Activated T-cell treated with anti-CD3 and anti-CD28 coated beads for 24 hours (primary cell): ENCODE measurements at regions not wholly inside any gene's neighbourhood (a gene's known extent, or its start where the extent isn't known, plus 50 kb on each side); places are given as distances from the start of the nearest gene placed in this dataset.
"Not testable (repeated sequence)": the region's sequence is repeated elsewhere in the genome, so short reads cannot be mapped to it uniquely, and the experiment has no call there.

Source experiments
- DNase-seq: peaks from one replicate; pipeline ENCODE4 v3.0.0-alpha.2; 2020; ENCODE audit warnings: low read depth

DNA sequence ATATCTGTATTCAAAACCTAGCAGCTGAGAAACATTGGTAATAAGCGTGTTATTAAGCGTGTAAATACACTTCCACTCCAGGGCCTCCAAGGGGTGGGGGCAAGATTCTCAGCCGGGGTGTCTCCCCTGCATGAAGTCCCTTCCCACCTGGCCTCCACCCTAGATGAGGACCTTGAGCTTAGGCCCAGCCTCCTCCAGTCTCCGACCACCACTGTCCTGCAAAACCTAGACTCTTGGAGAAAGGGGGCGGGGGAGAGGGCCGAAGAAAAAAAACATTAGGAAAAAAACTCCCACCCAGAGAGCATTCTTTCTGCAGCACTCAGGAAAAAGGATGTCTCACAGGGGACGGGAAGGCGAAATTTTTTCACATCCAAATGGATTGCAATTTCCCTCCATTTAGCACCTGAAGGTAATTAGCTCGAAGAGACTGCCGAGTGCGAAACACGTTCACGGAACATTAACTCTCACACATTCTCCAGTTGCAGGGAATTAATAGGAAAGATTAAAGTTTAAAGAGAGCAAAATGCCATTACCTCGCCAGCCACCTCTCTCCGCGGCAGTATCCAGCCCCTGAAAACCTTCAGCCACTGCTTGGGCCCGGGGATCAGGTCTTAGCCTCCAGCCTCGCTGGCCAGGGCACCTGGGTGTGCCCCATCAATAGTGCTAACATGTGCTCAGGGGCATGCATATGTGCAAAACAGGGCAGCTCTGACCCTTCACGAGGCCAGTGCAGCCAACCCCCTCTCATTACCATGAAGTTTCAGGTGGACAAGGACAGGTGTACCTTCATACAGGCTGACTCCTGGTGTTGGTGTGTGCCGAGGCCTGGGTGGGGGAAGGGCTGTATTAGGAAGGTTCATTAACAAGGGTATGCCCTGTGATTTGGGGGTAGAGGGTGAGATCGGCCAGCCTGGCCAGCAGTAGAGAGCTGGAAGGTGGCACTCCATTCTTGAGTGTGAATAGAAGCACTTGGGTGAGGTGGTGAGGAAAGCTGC is 77.2 kb downstream of the HIF1AN start:
- no peak for DNase-seq

DNA sequence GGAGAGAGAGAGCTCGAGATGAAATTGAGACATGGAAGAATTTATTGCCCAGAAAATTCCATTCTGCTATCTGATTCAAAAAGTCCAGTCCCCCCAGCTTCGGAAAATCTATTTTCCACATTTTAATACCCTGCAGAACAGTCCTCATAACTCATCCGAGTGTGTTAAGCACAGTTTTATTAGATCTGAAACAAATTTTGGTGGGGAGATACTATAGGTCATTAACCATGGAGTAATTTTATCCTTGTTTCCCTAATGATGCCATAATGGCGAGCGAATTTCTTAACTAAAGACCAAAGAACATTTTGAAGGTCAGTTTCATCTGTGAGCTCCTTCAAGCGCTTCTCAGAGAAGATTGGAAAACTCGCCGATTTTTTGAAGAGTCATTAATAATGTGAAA is 78.1 kb downstream of the HIF1AN start:
- DNase-seq = no peak

DNA sequence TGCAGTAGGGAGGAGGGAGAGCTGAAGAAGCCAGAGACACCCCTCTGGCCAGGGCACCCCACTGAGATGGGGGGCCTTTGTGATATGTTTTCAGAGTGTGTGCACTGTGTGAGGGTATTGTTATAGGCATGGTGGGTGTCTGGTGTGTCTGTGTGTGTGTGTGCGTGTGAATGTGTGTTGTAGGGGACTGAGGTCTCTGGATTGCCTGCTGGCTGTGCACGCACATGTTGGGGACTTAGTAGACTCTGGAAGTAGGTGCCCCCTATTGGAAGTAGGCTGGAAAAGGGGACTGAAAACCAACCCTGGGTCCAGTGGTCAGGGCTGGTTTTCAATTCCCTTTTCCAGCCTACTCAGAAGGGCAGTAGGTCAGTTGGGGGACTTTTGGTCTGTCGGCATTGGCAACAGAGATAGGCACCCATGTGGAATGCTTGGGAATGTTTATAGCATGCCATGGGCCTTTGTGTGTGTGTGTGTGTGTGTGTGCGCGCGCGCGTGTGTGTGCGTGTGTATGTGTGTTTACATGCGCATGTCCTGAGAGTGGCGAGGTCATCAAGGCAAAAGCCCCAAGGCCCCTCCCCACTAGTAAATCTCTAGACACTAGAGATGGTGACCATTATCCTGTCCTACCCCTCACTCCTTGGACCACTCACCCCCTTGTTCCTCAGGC is 78.8 kb downstream of the HIF1AN start:
- DNase-seq = no peak

DNA sequence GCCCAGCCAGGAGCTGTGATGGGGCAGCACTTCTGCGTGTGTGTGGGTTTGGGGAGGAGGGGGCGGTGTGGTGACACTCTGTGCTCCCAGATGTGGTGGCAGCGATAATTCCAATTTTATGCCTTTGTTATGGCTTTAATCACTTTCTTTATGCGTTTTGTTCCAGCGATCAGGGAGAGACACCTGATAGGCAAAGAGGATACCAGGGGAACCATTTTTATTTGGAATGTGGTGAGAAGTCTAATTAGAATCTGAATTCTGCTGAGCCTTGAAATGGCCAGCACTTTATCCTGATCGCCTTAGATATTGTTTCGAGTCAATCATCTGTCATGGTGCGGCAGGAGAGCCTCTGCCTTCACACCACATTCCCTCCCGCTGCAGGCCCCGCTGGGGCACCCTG is 79.5 kb downstream of the HIF1AN start:
- DNase-seq = no peak

DNA sequence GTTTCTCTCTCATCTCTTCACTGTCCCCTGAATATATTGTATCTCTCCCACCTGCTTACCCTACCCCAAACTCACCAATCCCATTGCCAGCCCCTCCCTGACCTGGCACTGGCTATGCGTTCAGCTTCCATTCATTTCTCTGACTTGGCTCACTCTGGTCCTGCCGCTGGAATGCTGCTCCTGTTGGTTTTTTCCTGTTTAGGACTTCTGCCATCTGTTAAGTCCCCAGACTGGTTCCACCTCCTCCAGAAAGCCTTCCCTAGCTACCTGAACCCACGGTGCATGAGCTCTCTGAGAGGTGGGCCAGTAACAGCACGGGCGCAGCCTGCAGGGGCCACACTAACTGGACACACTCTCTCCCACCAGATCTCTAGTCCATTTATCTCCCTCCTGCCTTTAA is 80.2 kb downstream of the HIF1AN start:
- no peak for DNase-seq

DNA sequence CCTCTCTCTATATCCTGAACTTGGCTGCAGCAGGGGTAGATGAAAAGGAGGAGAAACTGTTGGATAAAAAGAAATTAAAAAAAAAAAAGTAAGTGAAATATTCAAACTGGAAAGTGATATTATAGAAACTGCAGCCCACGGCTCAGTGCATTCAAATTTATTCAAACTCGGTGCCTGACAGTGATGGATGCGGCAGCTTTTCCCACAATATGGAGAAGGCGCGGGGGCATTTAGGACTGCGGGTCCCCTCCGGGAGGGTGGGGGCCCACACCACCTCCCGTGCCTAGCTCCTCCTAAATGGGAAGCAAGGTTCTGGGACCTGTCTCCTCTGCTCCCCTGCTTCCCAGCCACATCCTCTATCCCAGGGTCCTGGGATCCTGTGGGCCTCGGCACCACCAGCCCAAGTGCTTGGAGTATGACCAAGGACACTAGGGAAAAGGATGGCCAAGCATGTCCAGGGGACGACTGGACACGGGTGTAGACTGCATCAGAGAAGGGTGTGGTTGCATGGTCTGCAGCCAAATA is 82.4 kb downstream of the HIF1AN start:
- DNase-seq = no peak

DNA sequence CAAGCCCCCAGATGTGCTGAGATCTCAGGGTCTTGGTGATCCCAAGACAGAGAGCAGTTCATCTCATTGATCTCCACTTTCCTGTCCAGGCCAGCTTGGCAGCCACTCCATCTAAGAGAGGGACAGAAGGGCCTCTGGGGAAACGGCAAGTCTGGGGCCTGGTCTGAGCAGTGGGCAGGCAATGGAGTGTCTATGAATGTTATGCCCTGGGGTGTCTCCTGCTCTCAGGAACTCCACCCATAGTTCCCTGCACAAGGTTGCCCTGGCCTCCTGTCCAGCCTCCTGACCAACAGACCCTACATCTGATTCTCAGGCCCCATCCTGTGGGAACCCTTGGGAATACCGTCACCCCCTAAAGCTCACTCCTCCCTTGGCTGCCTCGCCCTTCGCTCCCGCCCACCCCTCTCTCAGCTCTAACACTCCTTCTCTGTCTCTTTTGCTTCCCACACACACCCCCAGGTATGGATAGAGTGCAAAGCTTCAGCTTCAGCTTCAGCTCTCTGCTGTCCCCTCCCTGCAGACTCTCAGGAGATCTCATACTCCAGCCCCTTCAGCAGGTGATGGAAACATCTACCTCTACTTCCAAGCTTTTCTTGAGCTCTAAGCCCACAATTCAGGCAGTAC is 83.0 kb downstream of the HIF1AN start:
- DNase-seq = no peak

DNA sequence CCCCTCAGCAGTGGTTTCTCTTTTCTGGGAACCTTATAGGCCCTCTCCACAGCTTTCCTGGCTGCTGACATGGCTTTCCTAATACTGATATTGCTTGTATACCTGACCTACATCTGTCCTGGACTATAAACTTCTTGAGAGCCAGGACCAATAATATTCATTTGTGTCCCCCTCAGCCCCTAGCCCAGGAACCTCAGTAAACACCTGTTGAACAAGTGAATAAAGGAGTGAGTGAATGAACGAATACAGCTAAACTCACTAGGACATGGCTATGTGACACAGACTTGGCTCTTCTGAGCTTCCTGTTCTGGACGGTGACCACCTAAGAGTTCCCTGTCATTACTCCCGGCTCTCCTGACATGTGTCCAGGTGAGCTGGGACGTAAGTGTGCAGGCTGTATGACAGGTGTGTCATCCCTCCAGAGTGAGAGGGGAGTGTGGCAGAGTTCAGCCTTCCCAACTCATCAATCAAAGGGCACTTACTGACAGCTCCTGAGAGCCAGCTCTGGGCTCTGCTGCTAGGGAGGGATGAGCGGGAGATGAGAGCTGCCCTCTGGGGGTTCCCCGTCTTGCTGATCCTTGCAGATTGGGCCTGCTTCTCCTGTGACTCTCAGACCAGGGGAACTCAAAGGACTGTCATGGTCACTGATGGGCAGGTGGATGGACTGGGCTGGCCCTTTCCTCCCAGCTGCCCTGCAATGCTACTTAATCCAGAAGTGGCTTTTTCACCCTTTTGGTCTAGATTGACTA is 84.5 kb downstream of the HIF1AN start:
- DNase-seq = no peak

DNA sequence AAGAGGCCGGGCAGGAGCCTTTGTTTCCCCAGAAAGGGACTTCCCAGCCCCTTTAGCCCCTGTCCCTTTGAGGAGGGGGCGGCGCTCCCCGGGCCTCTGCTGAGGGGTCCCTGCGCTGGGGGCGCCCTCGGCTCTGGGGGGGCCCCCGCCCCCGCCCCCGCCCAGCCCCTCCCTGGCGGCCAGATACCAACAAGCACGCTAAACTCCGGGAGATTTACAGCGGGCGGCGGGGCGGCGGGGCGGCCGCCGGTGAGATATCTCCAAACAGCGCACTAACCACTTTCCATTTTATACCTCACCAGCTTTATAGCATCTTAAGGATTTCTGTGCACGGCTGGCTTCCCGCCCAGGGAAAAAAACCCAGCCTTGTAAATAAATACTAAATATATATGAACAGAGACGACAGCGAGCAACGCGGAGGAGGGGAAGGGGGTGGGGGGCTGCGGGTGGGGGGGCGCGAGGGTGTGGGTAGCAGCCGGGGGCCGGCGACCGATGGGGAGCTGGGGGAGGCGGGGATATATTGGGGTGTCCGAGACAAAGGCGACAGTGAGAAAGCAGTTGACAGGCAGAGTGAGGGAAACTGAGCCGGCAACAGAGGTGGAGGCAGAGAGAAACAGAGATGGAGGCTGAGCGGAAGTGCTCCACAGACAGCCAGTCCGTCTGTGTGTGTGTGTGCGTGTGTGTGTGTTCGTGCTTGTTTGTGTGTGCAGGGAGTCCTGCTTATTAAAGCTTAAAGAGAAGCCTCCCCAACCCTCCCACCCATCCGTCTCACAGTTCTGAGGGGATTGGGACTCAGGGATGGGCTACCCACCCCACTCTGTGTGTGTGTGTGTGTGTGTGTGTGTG is 85.8 kb downstream of the HIF1AN start:
- no peak for DNase-seq

DNA sequence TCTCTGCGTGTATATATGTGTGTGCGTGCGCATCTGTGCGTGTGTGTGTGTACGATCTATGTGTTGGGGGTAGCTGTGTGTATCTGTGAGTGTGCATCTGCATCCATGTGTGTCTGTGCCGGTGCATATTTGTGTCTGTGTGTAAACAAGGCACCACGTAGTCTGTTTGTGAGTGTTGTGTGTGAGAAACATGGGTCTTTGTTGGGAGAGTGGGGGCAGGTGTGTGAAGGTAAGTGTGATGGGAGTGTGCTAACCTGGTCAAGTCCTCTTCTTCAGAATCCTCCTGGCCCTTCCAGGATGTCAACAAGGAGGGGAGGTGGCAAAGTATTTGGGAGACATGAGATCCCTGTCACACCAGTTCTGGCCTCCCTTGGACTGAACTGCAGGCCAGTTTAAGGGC is 87.2 kb downstream of the HIF1AN start:
- no peak for DNase-seq

DNA sequence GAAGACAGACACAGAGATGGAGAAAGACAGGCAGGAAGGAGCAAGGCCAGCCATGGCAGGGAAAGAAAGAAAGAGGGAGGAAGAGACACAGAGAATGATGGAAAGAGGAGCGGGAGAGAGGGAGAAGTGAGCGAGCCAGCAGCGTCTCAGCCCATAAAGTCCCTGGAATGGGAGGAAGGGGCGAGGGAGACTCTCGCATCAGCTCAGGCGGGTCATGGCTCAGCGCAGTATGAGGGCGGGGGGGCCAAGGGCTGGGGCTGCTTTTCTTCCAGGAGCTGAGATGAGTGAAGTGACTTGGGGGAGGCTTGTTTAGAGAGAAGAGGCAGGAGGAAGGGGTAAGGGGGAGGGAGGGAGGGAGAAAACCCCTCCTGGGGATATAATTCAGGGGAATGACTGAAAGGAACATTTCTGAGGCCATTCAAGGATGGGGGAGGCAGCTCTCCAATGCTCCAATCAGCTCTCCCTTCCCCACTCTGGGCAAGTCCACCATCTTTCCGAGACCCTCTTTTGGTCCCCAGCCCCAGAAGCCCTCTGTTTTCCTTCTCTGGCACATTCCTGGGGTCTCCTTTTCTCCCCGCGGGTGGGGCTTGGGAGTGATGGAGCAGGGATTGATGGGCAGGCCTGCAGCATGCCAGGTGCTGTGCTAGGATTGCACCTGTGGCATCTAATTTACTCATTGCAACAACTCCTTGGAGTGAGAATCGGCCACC is 87.9 kb downstream of the HIF1AN start:
- no peak for DNase-seq

DNA sequence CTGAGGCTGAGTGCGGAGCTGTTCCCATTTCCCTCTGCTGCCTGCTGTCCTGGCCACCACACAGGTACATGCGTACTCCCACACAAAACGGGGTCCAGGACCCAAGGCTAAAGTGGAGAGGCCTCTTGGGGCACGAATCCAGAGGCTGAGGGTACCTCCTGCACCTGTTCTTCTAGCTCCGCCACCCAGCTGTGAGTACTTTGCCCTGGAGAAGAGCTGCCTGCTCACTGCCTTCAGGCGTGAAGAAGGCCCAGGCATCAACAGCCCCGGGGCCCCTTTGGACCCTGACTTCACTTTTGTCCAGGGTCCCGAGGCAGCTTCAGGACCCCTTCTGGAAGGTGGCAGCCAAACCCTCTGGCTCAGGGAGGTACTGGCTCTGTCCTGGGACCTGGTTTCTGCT is 88.6 kb downstream of the HIF1AN start:
- no peak for DNase-seq

DNA sequence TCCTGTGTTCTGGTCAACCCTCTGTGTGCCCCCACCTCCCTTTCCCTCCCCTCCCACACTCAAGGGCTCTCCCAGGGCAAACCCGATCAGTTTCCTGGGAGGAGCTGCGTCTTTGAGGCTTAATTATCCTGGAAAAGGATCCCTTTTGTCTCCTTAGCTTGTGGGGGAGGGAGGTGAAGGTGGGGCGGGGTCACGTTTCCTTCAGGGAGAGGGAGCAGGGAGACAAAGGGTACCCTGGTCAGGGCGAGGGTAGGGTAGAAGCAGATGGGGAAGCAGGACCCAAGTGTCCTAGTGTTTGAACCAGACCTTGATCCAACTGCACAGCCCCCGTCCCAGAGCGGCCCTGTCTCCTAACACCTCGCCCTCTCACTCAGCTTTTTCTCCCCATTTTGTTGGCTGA is 90.1 kb downstream of the HIF1AN start:
- no peak for DNase-seq

DNA sequence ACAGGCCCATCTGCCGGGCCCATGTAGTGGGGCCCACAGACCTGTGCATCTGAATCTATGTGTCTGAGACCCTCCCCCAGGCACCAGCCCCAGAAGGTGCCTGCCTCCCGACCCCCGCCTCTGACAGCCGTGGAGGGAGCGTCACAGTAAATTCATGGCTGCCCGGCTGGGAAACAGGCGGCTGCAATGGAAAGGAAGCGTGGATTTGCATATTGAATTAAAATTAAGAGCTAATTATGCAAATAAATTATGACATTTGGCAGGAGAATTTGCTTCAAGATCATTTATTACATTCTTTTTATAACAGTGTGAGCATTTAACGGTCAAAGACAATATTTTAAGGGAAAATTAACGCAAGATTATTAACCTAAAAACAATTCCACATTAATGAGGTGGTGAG is 92.3 kb downstream of the HIF1AN start:
- no peak for DNase-seq

DNA sequence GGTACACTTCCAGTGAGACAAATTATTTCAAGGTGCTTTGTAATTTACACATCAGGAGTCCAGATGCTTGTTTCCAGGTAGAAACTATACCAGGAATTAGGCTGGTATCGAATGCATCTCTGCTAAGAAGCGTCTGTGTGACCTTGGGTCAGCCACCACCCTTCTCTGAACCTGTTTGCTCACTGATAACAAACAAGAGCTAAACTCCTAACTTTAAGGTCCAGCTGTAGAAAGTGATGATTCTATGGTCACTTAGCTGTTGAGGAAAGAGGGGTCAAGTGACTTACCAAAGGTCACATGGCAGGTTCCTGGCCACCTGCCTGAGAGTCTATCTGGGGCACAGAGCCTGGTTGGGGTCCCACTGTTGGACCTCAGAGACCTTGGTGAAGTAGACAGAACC is 95.4 kb downstream of the HIF1AN start:
- DNase-seq = no peak

DNA sequence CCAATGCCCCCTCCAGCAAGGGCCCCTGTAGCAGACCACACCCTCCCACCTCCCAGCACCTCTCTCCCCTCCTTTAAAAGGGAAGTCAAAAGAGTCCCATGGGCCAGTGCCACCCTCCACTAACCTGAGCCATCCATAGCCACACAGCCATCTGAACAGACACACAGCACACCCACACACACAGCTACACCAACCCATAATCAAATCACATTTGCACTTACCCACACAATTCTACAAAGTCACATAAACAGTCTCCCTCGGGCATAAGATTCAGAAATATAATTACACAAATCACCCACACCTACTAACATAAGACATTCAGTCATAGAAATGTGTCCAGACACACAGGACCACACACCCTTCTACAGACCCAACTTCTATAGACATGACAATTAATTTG is 96.3 kb downstream of the HIF1AN start:
- no peak for DNase-seq

DNA sequence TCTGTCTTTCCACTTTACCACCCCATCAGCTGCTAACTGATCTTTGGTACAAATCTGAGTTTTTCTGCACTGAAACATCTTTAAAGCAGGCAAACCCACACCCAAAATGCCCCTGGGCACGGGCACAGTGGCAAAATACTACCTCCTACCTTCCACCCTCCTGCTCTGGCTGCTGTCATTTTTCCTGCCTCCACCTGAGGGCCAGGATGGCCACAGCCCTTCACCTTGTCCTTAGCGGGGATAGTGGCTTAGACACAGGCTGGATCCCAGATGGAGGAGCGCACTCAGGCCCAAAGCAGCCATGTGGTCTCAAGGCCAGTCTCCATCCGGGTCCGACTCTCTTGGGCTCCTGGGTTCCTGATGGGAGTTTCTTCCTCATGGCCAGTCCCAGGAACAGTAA is 98.3 kb downstream of the HIF1AN start:
- DNase-seq = no peak

DNA sequence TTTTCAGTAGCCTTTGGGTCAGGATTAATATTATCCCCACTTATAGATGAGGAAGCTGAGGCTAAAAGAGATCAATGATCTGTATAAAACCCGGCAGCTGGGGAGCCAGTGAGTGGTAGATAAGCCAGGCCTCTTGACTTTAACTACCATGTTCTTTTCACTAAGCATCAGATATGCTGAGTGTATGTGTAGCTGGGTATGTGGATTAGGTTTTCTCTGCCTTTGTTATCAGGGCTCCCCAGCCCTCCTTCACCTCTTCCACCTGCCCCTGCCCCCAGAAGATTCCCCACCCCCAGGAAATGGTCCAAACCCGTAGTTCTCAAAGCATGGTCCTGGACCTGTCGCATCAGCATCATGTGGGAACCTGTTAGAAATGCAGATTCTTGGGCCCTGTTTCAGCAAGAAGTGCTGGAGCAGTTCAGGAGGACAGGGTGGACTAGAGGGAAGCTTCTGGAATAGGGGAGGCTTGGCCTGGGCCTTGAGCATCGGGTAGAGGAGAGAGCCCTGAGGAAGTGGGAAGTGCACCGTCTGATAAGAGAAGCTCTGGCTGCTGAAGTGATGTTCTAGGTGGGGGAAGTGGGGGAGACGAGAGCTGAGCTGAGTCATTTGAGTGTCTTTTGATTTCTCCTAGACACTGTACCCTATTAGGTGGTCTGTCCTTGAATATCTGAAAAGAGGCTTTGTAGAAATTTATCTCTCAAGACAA is 101.3 kb downstream of the HIF1AN start:
- DNase-seq = no peak

DNA sequence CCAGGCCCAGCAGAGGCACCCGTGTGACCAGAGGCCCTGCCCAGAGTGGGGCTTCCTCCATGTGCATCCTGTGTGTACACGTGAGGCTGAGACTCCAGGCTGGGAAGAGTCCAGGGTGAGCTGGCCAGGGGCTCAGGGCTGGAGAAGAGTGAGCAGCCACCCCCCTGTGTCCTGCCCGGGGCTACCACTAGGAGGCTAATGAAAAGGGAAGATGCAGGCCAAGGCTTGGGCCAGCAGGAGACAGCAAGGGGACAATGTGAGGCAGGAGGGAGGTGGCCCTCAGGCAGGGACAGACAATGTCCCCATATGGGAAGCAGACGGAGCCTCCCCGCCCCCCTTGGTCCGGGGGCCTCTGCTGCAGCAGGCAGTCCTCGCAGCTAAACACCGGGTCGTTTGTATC is 102.0 kb downstream of the HIF1AN start:
- DNase-seq = no peak

DNA sequence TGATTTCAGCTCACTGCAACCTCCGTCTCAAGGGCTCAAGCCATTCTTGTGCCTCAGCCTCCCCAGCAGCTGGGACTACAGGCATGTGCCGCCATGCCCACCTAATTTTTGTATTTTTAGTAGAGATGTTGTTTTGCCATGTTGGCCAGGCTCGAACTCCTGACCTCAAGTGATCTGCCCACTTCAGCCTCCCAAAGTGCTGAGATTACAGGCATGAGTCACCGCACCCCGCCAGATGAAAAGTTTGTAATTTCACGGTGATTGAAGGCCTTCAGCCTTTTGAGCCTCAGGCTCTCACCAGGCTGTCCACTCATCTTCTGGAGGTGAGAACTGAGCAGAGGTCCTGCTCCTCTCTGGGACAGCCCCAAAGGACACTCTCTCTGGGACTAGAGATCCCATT is 103.2 kb downstream of the HIF1AN start:
- not testable (repeated sequence) for DNase-seq
